Astrocyte (in vitro differentiated cells and primary cell): ENCODE measurements at regions not wholly inside any gene's neighbourhood (a gene's known extent, or its start where the extent isn't known, plus 50 kb on each side); places are given as distances from the start of the nearest gene placed in this dataset.

ENCODE experiments used
- CTCF ChIP-seq: IDR thresholded peaks from 2 replicates; pipeline ENCODE4 v1.5.1; 2011; ENCODE audit warnings: low read depth, mild to moderate bottlenecking, inconsistent platforms, low read length, moderate library complexity; ENCODE audit not compliant: insufficient read depth
- EZH2 ChIP-seq: IDR thresholded peaks from 2 replicates; pipeline ENCODE4 v1.6.1; 2012; ENCODE audit warnings: mild to moderate bottlenecking, low read length, inconsistent platforms; ENCODE audit not compliant: insufficient read depth

GRCh38 chr18:64679121-64679520, 530.2 kb upstream of the LINC00305 start:
- TF ChIP-seq CTCF (no peak), EZH2 (no peak)
